ENCODE measurements at regions not wholly inside any gene's neighbourhood (a gene's known extent, or its start where the extent isn't known, plus 50 kb on each side); places are given as distances from the start of the nearest gene placed in this dataset.

- TF ChIP-seq CTCF (IDR thresholded peaks at IDR 0.05) (no peak), POLR2A (IDR thresholded peaks at IDR 0.05) (no peak)
These were observed 184.5 kb upstream of the CHRNA7 start for GRCh38 chr15:31845791-31846190.

Measured in right lobe of liver (tissue), 4 donors.